ENCODE measurements at regions not wholly inside any gene's neighbourhood (a gene's known extent, or its start where the extent isn't known, plus 50 kb on each side); places are given as distances from the start of the nearest gene placed in this dataset.

DNA sequence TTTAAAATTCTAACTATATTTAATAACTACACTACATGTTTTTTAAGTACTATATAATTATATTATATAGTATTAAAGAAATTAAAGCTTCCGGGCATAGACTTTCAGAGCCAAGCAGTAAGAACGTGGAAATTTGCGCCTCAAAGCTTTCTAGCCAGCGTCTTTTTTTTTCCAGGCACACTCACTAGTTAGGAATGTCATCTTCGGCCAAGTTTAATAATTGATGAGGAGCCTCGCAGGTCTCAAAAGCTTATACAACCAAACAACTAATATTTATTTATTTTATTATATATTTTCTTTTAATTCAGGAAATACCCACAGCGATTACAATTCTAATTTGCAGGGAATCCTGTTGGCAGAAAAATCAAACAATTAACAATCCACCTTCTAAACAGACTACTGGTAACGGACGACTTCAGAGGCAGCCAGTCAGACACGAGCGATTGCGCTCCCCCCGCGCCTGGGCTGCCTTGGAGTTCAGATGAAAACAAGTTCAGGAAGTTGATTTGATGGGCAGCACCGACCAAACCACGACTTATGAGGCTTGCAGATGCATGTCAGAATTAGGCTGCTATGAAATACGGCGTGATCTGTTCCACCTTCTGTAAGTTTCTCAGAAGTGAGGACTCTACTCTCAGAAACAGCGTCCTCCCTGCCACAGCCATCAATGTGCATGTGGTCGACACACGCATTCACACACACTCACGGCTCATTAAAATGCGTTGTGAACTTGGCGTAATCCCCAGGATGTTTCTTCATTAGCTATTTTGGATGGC, 431.8 kb upstream of the MGMT start:
- Histone ChIP-seq H3K4me3 (ENCODE audit: low read length) (no peak overlapping the region), H3K9me3 (ENCODE audit: low read length) (no peaks in the 10 kb centered on the region), H3K27me3 (ENCODE audit: insufficient read depth, low read length) (peaks cover 4% of the 10 kb centered on the region), H3K36me3 (ENCODE audit: insufficient read depth, low read length) (no peaks in the 10 kb centered on the region), H3K4me1 (ENCODE audit: insufficient read depth, low read length) (peaks cover 6% of the 10 kb centered on the region), H2AFZ (ENCODE audit: low read depth, low read length) (no peak overlapping the region)

DNA sequence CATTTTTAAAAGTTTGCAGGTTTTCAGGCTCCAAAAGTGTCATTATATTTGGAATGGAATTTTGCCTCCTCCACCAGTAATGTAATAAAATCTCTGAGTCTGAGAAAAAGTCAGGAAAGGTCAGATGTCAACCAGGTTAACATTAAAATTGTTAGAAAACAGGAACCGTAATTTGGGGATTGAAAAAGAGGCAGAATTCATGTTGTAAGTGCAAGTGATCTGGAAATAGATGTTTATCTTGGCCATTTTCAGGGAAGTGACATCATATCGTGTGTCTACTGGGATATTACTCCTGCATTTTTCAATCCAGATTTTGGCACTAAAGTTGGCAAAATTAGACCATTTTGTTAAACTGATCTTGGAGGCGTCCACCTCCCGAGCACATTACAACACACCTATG, 428.5 kb upstream of the MGMT start:
- peaks cover 6% of the 10 kb centered on the region for H3K4me1 ChIP-seq (ENCODE audit: insufficient read depth, low read length)
- H3K27me3 ChIP-seq (ENCODE audit: insufficient read depth, low read length): peaks cover 4% of the 10 kb centered on the region
- H3K9me3 ChIP-seq (ENCODE audit: low read length): no peaks in the 10 kb centered on the region
- no peak overlapping the region for H2AFZ ChIP-seq (ENCODE audit: low read depth, low read length)
- H3K4me3 ChIP-seq (ENCODE audit: low read length): no peak overlapping the region
- no peaks in the 10 kb centered on the region for H3K36me3 ChIP-seq (ENCODE audit: insufficient read depth, low read length)

DNA sequence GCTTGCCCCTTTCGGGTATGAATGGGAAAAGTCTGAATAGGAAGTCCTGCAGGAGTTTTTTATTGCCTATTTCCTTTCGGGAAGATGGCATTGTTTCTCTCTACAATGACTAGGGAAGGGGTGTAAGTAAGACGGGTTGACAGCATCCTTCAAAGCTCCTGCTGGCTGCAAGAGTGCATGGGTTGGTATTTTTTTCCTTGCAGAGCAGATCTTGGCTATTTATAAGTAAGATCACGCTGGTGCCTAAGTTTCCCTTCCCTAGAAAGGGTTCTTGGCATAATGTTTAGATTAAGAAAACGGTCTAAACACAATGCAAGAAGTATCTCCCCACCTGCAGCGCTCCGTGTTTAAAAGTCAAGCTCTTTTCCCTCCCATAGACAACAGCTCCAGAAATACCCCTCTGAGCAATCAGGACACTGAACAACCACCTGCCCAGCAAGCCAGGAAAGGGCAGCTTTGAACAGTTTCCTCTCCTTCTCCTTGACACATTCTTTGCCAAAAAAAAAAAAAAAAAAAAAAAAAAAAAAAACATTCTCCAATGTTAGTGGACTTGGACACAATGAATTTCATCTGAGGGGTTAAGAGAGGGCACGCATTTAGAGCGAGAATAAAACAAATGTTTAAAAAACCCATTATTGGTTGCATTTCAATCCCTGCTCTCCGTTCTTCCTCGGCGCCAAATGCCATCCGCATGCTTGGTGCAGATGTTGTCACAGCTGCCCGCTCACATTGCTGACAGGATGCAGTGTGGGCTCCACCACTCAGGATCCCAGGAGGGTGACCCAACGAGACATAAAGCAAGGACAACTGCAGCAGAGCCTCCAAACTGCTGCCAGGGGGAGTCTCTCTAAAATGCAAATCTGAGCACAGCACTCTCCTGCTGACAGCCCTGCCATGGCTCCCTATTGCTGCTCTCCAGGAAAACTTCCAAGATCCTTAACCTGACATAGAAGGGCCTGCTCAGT, 427.4 kb upstream of the MGMT start:
- Histone ChIP-seq H2AFZ (ENCODE audit: low read depth, low read length) (no peak overlapping the region), H3K9me3 (ENCODE audit: low read length) (no peaks in the 10 kb centered on the region), H3K4me1 (ENCODE audit: insufficient read depth, low read length) (no peaks in the 10 kb centered on the region), H3K36me3 (ENCODE audit: insufficient read depth, low read length) (no peaks in the 10 kb centered on the region), H3K4me3 (ENCODE audit: low read length) (no peak overlapping the region), H3K27me3 (ENCODE audit: insufficient read depth, low read length) (peaks cover 4% of the 10 kb centered on the region)

DNA sequence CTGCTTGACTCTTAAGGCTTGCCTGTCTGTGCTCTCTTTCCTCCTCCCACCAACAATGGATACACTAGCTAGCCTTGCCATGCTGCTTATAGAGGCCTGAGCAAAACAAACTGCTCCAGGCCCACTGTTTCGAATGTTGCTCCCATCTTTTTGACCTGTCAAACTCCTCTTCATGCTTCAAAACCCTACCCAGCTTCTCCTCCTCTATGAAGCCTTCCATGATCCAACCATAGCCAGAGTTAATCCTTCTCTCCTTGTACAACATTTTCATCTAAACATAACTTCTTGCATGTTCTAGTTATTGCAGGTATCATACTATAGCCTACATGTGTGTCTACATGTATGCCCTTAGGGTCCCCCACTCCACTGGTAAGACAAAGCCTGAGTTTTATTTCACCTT, 426.7 kb upstream of the MGMT start:
- Histone ChIP-seq H3K36me3 (ENCODE audit: insufficient read depth, low read length) (no peaks in the 10 kb centered on the region), H3K27me3 (ENCODE audit: insufficient read depth, low read length) (peaks cover 4% of the 10 kb centered on the region), H3K9me3 (ENCODE audit: low read length) (no peaks in the 10 kb centered on the region), H3K4me3 (ENCODE audit: low read length) (no peak overlapping the region), H2AFZ (ENCODE audit: low read depth, low read length) (no peak overlapping the region), H3K4me1 (ENCODE audit: insufficient read depth, low read length) (no peaks in the 10 kb centered on the region)

GRCh38 chr10:129041916-129042315, 425.1 kb upstream of the MGMT start:
- Histone ChIP-seq H3K36me3 (ENCODE audit: insufficient read depth, low read length) (no peaks in the 10 kb centered on the region), H3K9me3 (ENCODE audit: low read length) (no peaks in the 10 kb centered on the region), H3K27me3 (ENCODE audit: insufficient read depth, low read length) (peaks cover 4% of the 10 kb centered on the region), H3K4me1 (ENCODE audit: insufficient read depth, low read length) (no peaks in the 10 kb centered on the region), H2AFZ (ENCODE audit: low read depth, low read length) (no peak overlapping the region), H3K4me3 (ENCODE audit: low read length) (no peak overlapping the region)

DNA sequence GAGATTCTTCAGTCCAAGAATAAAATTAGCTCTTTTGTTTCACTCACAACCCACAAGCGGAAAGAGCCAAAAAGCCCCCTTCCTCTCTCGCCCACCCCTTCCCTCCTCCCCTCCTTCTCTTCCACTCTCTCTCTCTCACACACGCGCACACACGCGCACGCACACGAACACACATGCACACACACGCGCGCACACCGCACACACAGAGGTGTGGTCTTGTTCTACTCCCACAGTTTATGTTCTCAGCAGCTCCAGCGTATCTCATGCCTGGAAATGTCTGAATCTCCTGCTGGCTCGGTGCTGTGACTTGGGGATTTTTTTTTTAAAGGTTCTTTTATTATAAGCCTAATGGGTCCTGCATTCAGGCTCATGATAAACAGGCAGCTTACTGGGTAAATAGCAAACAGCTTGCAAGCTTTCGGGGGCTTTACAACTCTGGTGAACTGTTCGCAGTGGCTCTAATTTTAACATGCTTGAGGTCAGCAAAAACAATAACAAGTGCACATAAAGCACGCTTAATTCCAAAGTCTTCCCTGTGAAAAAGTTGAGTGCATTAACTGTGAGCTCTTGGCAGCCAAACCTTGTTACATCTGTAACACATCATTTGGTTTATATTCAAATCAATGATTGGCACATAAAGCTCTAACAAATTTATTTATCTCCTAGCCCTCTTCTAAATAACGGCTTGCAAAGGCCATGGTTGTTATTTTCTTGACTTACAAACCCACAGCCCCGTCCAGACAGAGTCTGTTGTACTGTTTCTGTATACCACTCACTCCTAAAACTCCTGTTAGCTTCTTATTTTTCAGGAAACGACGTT, 424.1 kb upstream of the MGMT start:
- H3K4me3 ChIP-seq (ENCODE audit: low read length): no peak overlapping the region
- no peaks in the 10 kb centered on the region for H3K4me1 ChIP-seq (ENCODE audit: insufficient read depth, low read length)
- H3K9me3 ChIP-seq (ENCODE audit: low read length): no peaks in the 10 kb centered on the region
- H3K36me3 ChIP-seq (ENCODE audit: insufficient read depth, low read length): no peaks in the 10 kb centered on the region
- H3K27me3 ChIP-seq (ENCODE audit: insufficient read depth, low read length): peaks cover 4% of the 10 kb centered on the region
- H2AFZ ChIP-seq (ENCODE audit: low read depth, low read length): no peak overlapping the region

- Histone ChIP-seq H3K27me3 (ENCODE audit: insufficient read depth, low read length) (peaks cover 4% of the 10 kb centered on the region), H2AFZ (ENCODE audit: low read depth, low read length) (no peak overlapping the region)
These were observed 423.4 kb upstream of the MGMT start for GRCh38 chr10:129043691-129044090.

GRCh38 chr10:129045599-129045998, 421.4 kb upstream of the MGMT start:
- Histone ChIP-seq H3K4me3 (ENCODE audit: low read length) (no peak overlapping the region), H3K36me3 (ENCODE audit: insufficient read depth, low read length) (no peaks in the 10 kb centered on the region), H3K4me1 (ENCODE audit: insufficient read depth, low read length) (no peaks in the 10 kb centered on the region), H2AFZ (ENCODE audit: low read depth, low read length) (no peak overlapping the region), H3K9me3 (ENCODE audit: low read length) (no peaks in the 10 kb centered on the region), H3K27me3 (ENCODE audit: insufficient read depth, low read length) (no peaks in the 10 kb centered on the region)

More at GRCh38 chr10:129043691-129044090, 423.4 kb upstream of the MGMT start:
- Histone ChIP-seq H3K4me3 (ENCODE audit: low read length) (no peak overlapping the region), H3K4me1 (ENCODE audit: insufficient read depth, low read length) (no peaks in the 10 kb centered on the region), H3K36me3 (ENCODE audit: insufficient read depth, low read length) (no peaks in the 10 kb centered on the region), H3K9me3 (ENCODE audit: low read length) (no peaks in the 10 kb centered on the region)

DNA sequence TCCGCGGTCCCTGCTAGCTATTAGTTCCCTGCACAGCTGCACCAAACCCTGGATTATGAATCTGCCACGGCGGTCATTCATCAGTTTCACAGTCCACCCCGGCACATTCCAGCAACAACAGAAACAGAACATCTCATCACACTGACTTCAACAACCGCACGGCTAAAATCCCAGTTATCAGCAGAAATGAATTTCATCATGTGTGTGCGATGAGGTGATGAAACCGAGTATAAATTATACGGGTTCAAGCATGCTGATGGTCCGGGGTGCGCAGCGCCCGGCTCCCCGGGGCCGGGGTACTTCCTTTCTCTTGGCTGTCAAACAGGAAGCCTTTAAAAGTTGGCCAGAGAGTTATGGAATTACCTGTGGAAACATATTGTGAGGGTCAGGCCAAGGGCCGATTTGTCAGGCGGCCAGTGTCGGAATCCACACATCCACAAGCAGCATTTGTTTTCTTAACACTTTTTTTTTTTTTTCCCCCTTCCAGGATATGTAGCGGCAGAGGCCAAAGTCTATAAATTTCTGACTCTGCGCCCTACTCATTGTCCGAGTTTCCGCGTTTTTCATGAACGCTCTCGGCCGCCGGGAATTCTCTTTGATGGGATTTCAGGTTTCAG, 420.9 kb upstream of the MGMT start:
- H2AFZ ChIP-seq (ENCODE audit: low read depth, low read length): no peak overlapping the region
- H3K27me3 ChIP-seq (ENCODE audit: insufficient read depth, low read length): no peaks in the 10 kb centered on the region
- H3K4me3 ChIP-seq (ENCODE audit: low read length): no peak overlapping the region
- H3K4me1 ChIP-seq (ENCODE audit: insufficient read depth, low read length): no peaks in the 10 kb centered on the region
- no peaks in the 10 kb centered on the region for H3K36me3 ChIP-seq (ENCODE audit: insufficient read depth, low read length)
- H3K9me3 ChIP-seq (ENCODE audit: low read length): no peaks in the 10 kb centered on the region

- H3K9me3 ChIP-seq (ENCODE audit: low read length): no peaks in the 10 kb centered on the region
These were observed 420.1 kb upstream of the MGMT start for GRCh38 chr10:129046962-129047361.

DNA sequence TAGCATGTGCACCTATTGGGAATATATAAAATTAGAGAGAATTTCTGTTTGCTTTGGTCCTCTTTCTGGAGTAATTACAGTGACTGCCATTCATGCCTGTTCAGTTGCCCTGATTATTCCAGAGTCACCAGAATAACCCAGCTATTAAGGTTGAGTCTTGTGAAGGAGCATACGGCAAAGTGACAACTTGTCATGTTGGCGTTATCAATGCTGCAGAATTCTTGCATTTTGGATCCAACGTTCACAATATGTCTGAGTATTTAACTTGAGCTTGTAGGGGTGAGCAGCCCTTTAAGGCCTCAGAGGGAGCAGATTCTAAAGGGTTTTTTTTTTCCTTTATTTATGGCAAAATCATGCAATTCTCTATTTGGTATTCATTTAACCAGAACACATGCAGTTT, 419.4 kb upstream of the MGMT start:
- H3K4me1 ChIP-seq (ENCODE audit: insufficient read depth, low read length): no peaks in the 10 kb centered on the region
- H3K36me3 ChIP-seq (ENCODE audit: insufficient read depth, low read length): no peaks in the 10 kb centered on the region
- H3K9me3 ChIP-seq (ENCODE audit: low read length): no peaks in the 10 kb centered on the region
- no peak overlapping the region for H2AFZ ChIP-seq (ENCODE audit: low read depth, low read length)
- no peaks in the 10 kb centered on the region for H3K27me3 ChIP-seq (ENCODE audit: insufficient read depth, low read length)
- no peak overlapping the region for H3K4me3 ChIP-seq (ENCODE audit: low read length)

More at GRCh38 chr10:129046962-129047361, 420.1 kb upstream of the MGMT start:
- Histone ChIP-seq H3K27me3 (ENCODE audit: insufficient read depth, low read length) (no peaks in the 10 kb centered on the region), H3K4me1 (ENCODE audit: insufficient read depth, low read length) (no peaks in the 10 kb centered on the region), H3K4me3 (ENCODE audit: low read length) (no peak overlapping the region), H3K36me3 (ENCODE audit: insufficient read depth, low read length) (no peaks in the 10 kb centered on the region), H2AFZ (ENCODE audit: low read depth, low read length) (no peak overlapping the region)

- H2AFZ ChIP-seq (ENCODE audit: low read depth, low read length): no peak overlapping the region
- H3K27me3 ChIP-seq (ENCODE audit: insufficient read depth, low read length): no peaks in the 10 kb centered on the region
- no peak overlapping the region for H3K4me3 ChIP-seq (ENCODE audit: low read length)
- H3K4me1 ChIP-seq (ENCODE audit: insufficient read depth, low read length): no peaks in the 10 kb centered on the region
- H3K9me3 ChIP-seq (ENCODE audit: low read length): no peaks in the 10 kb centered on the region
- H3K36me3 ChIP-seq (ENCODE audit: insufficient read depth, low read length): no peaks in the 10 kb centered on the region
These were observed 418.5 kb upstream of the MGMT start for GRCh38 chr10:129048513-129048912.
